Urinary bladder (tissue), 3 donors: ENCODE measurements at regions not wholly inside any gene's neighbourhood (a gene's known extent, or its start where the extent isn't known, plus 50 kb on each side); places are given as distances from the start of the nearest gene placed in this dataset.

ENCODE experiments used
- DNase-seq: peaks from one replicate; pipeline ENCODE4 v3.0.0-alpha.2; 2015; ENCODE audit errors: extremely low spot score
- H3K27ac ChIP-seq: one replicate; pipeline ENCODE4 v1.5.1; 2013; ENCODE audit warnings: low read depth, mild to moderate bottlenecking, moderate library complexity
- H3K36me3 ChIP-seq: one replicate; pipeline ENCODE4 v1.6.1; 2013; ENCODE audit warnings: mild to moderate bottlenecking, moderate library complexity; ENCODE audit not compliant: insufficient read depth
- H3K4me1 ChIP-seq: one replicate; pipeline ENCODE4 v1.6.1; 2013; ENCODE audit warnings: mild to moderate bottlenecking, moderate library complexity; ENCODE audit not compliant: insufficient read depth
- H3K4me3 ChIP-seq: one replicate; pipeline ENCODE4 v1.5.1; 2013; ENCODE audit warnings: low read depth, low read length
- WGBS: extraction: QIAGEN DNeasy Blood & Tissue Kit; methylation state at CpG from one replicate; pipeline ENCODE4 v1.1.7; 2013; 5-methylcytosine and 5-hydroxymethylcytosine counted together
- donor health status: healthy with polysubstance abuse.
- donor health status: healthy.

GRCh38 chr18:6465281-6465680, 50.6 kb upstream of the L3MBTL4 start:
- Histone ChIP-seq H3K4me1 (no peaks in the 10 kb centered on the region), H3K27ac (no peak overlapping the region), H3K4me3 (no peak overlapping the region), H3K36me3 (no peaks in the 10 kb centered on the region)
- DNase-seq: no peak
- 87% methylated on average over 1 of the region's 1 CpG for WGBS

- H3K4me1 ChIP-seq: no peaks in the 10 kb centered on the region
- no peak for DNase-seq
- no peaks in the 10 kb centered on the region for H3K36me3 ChIP-seq
- 25% methylated on average over 1 of the region's 1 CpG for WGBS
- no peak overlapping the region for H3K27ac ChIP-seq
- no peak overlapping the region for H3K4me3 ChIP-seq
Observed at GRCh38 chr18:6476190-6476589, 61.5 kb upstream of the L3MBTL4 start.

- Histone ChIP-seq H3K27ac (no peak overlapping the region), H3K36me3 (no peaks in the 10 kb centered on the region), H3K4me1 (no peaks in the 10 kb centered on the region), H3K4me3 (no peak overlapping the region)
- DNase-seq: no peak
- WGBS: 88% methylated on average over 2 of the region's 2 CpGs
Observed at GRCh38 chr18:6476880-6477279, 62.2 kb upstream of the L3MBTL4 start.

- 60% methylated on average over 6 of the region's 6 CpGs for WGBS
- Histone ChIP-seq H3K36me3 (no peaks in the 10 kb centered on the region), H3K4me1 (no peaks in the 10 kb centered on the region), H3K4me3 (no peak overlapping the region), H3K27ac (no peak overlapping the region)
- DNase-seq: no peak
Observed at GRCh38 chr18:6478121-6478520, 63.4 kb upstream of the L3MBTL4 start.

GRCh38 chr18:6479699-6480098, 65.0 kb upstream of the L3MBTL4 start:
- H3K4me1 ChIP-seq: no peaks in the 10 kb centered on the region

GRCh38 chr18:6482198-6482977, 67.7 kb upstream of the L3MBTL4 start:
- H3K4me1 ChIP-seq: no peaks in the 10 kb centered on the region
- no peak for DNase-seq
- H3K27ac ChIP-seq: no peak overlapping the region
- WGBS: 21% methylated on average over 15 of the region's 15 CpGs
- no peak overlapping the region for H3K4me3 ChIP-seq
- H3K36me3 ChIP-seq: no peaks in the 10 kb centered on the region

More at GRCh38 chr18:6479699-6480098, 65.0 kb upstream of the L3MBTL4 start:
- Histone ChIP-seq H3K4me3 (no peak overlapping the region), H3K27ac (no peak overlapping the region), H3K36me3 (no peaks in the 10 kb centered on the region)
- 94% methylated on average over 4 of the region's 4 CpGs for WGBS
- no peak for DNase-seq

GRCh38 chr18:6484659-6485058, 69.9 kb upstream of the L3MBTL4 start:
- Histone ChIP-seq H3K27ac (no peak overlapping the region), H3K4me1 (no peaks in the 10 kb centered on the region), H3K4me3 (no peak overlapping the region), H3K36me3 (no peaks in the 10 kb centered on the region)
- DNase-seq: no peak
- WGBS: 79% methylated on average over 2 of the region's 2 CpGs

- no peak overlapping the region for H3K4me3 ChIP-seq
- H3K36me3 ChIP-seq: no peaks in the 10 kb centered on the region
- H3K4me1 ChIP-seq: no peaks in the 10 kb centered on the region
- 55% methylated on average over 3 of the region's 3 CpGs for WGBS
- DNase-seq: no peak
- no peak overlapping the region for H3K27ac ChIP-seq
Observed at GRCh38 chr18:6486313-6486712, 71.6 kb upstream of the L3MBTL4 start.

GRCh38 chr18:6486764-6487426, 72.2 kb upstream of the L3MBTL4 start:
- 84% methylated on average over 5 of the region's 5 CpGs for WGBS
- Histone ChIP-seq H3K27ac (no peak overlapping the region), H3K4me3 (no peak overlapping the region), H3K4me1 (no peaks in the 10 kb centered on the region), H3K36me3 (no peaks in the 10 kb centered on the region)
- no peak for DNase-seq

GRCh38 chr18:6487968-6488367, 73.3 kb upstream of the L3MBTL4 start:
- 86% methylated on average over 1 of the region's 1 CpG for WGBS
- Histone ChIP-seq H3K4me1 (no peaks in the 10 kb centered on the region), H3K27ac (no peak overlapping the region), H3K4me3 (no peak overlapping the region), H3K36me3 (no peaks in the 10 kb centered on the region)
- no peak for DNase-seq

- WGBS: 96% methylated on average over 1 of the region's 1 CpG
- Histone ChIP-seq H3K4me1 (no peaks in the 10 kb centered on the region), H3K4me3 (no peak overlapping the region), H3K36me3 (no peaks in the 10 kb centered on the region), H3K27ac (no peak overlapping the region)
- no peak for DNase-seq
Observed at GRCh38 chr18:6488956-6489355, 74.2 kb upstream of the L3MBTL4 start.

GRCh38 chr18:6489977-6490376, 75.3 kb upstream of the L3MBTL4 start:
- no peaks in the 10 kb centered on the region for H3K36me3 ChIP-seq
- 83% methylated on average over 2 of the region's 2 CpGs for WGBS
- H3K4me1 ChIP-seq: no peaks in the 10 kb centered on the region
- no peak overlapping the region for H3K27ac ChIP-seq
- no peak overlapping the region for H3K4me3 ChIP-seq
- DNase-seq: no peak

- no peaks in the 10 kb centered on the region for H3K36me3 ChIP-seq
- WGBS: 56% methylated on average over 5 of the region's 5 CpGs
- H3K27ac ChIP-seq: no peak overlapping the region
- no peaks in the 10 kb centered on the region for H3K4me1 ChIP-seq
- no peak overlapping the region for H3K4me3 ChIP-seq
- DNase-seq: no peak
Observed at GRCh38 chr18:6493194-6493593, 78.5 kb upstream of the L3MBTL4 start.

- DNase-seq: no peak
- Histone ChIP-seq H3K4me1 (no peaks in the 10 kb centered on the region), H3K4me3 (no peak overlapping the region), H3K27ac (no peak overlapping the region), H3K36me3 (no peaks in the 10 kb centered on the region)
- WGBS: 67% methylated on average over 5 of the region's 5 CpGs
Observed at GRCh38 chr18:6495536-6495935, 80.8 kb upstream of the L3MBTL4 start.
